ENCODE measurements at regions not wholly inside any gene's neighbourhood (a gene's known extent, or its start where the extent isn't known, plus 50 kb on each side); places are given as distances from the start of the nearest gene placed in this dataset.

DNA sequence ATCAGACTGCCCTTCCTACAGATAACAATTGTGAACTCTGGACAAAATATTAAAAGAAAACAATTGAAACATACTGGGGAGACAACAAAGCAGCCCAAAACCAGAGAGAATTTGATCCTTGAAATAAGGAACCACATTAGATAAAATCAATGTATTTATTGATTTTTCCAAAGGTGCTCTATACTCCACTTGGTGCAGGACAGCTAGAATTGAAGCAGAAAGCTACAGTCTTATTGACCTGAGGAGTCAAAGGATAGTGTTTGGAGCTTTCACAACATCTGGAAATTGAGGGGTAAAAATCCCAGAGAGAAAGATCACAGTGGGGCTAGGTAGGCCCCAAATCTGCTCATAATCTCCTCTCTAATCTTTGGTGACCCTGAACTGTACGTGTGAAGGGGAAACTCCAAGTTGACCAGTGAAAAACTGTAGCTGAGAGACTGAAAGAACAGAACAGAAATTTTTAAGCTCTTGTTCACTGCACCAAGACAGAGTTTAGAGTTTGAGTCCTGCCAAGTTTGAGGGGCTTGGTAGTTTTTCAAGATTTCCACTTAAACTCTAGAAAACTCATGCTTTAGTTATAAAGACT lies 70.2 kb downstream of the SAMD9 start:
- TF ChIP-seq, protein P1, sequence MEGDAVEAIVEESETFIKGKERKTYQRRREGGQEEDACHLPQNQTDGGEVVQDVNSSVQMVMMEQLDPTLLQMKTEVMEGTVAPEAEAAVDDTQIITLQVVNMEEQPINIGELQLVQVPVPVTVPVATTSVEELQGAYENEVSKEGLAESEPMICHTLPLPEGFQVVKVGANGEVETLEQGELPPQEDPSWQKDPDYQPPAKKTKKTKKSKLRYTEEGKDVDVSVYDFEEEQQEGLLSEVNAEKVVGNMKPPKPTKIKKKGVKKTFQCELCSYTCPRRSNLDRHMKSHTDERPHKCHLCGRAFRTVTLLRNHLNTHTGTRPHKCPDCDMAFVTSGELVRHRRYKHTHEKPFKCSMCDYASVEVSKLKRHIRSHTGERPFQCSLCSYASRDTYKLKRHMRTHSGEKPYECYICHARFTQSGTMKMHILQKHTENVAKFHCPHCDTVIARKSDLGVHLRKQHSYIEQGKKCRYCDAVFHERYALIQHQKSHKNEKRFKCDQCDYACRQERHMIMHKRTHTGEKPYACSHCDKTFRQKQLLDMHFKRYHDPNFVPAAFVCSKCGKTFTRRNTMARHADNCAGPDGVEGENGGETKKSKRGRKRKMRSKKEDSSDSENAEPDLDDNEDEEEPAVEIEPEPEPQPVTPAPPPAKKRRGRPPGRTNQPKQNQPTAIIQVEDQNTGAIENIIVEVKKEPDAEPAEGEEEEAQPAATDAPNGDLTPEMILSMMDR (conservative IDR thresholded peaks at IDR 0.05 in 1 of 2, IDR thresholded peaks at IDR 0.05 in 1 of 2; ENCODE audit: extremely low read depth in 1 of 2, insufficient read depth in 1 of 2, low read depth in 1 of 2, low read length in 2 of 2) = no peak
- no peak for TF ChIP-seq EZH2 (IDR thresholded peaks at IDR 0.05; ENCODE audit: borderline replicate concordance, low read length)
